ENCODE measurements at regions not wholly inside any gene's neighbourhood (a gene's known extent, or its start where the extent isn't known, plus 50 kb on each side); places are given as distances from the start of the nearest gene placed in this dataset.
A peak's percentile ranks its signal among the peaks of the same experiment; 100 is the strongest.

GRCh38 chr16:48487287-48487686 lies 102.1 kb upstream of the SIAH1 start:
- DNase-seq (ENCODE audit: extremely low read depth, low read depth) = no peak

GRCh38 chr16:48481772-48482171 lies 96.6 kb upstream of the SIAH1 start:
- DNase-seq (ENCODE audit: extremely low read depth, low read depth) = no peak

- DNase-seq (ENCODE audit: extremely low read depth, low read depth) = no peak
Measured at GRCh38 chr16:48481211-48481610, 96.0 kb upstream of the SIAH1 start.

- DNase-seq (ENCODE audit: extremely low read depth, low read depth) = peak; percentile 40
Measured at GRCh38 chr16:48479955-48480354, 94.7 kb upstream of the SIAH1 start.

- DNase-seq (ENCODE audit: extremely low read depth, low read depth) = no peak
Measured at GRCh38 chr16:48479329-48479728, 94.1 kb upstream of the SIAH1 start.

- no peak for DNase-seq (ENCODE audit: extremely low read depth, low read depth)
Measured at GRCh38 chr16:48478393-48478792, 93.2 kb upstream of the SIAH1 start.

- DNase-seq (ENCODE audit: extremely low read depth, low read depth) = no peak
Measured at GRCh38 chr16:48471435-48471834, 86.2 kb upstream of the SIAH1 start.

GRCh38 chr16:48462106-48462740 lies 77.0 kb upstream of the SIAH1 start:
- DNase-seq (ENCODE audit: extremely low read depth, low read depth) = peak; percentile 47

- DNase-seq (ENCODE audit: extremely low read depth, low read depth) = no peak
Measured at GRCh38 chr16:48459167-48459566, 74.0 kb upstream of the SIAH1 start.

GRCh38 chr16:48454051-48454450 lies 68.8 kb upstream of the SIAH1 start:
- no peak for DNase-seq (ENCODE audit: extremely low read depth, low read depth)

GRCh38 chr16:48452991-48453760 lies 68.0 kb upstream of the SIAH1 start:
- DNase-seq (ENCODE audit: extremely low read depth, low read depth) = no peak

- no peak for DNase-seq (ENCODE audit: extremely low read depth, low read depth)
Measured at GRCh38 chr16:48451323-48451722, 66.1 kb upstream of the SIAH1 start.

- DNase-seq (ENCODE audit: extremely low read depth, low read depth) = no peak
Measured at GRCh38 chr16:48450367-48450766, 65.2 kb upstream of the SIAH1 start.

GRCh38 chr16:48448841-48449481 lies 63.7 kb upstream of the SIAH1 start:
- no peak for DNase-seq (ENCODE audit: extremely low read depth, low read depth)

- DNase-seq (ENCODE audit: extremely low read depth, low read depth) = no peak
Measured at GRCh38 chr16:48447940-48448536, 62.8 kb upstream of the SIAH1 start.

GRCh38 chr16:48447428-48447827 lies 62.2 kb upstream of the SIAH1 start:
- no peak for DNase-seq (ENCODE audit: extremely low read depth, low read depth)

- DNase-seq (ENCODE audit: extremely low read depth, low read depth) = no peak
Measured at GRCh38 chr16:48446534-48446920, 61.3 kb upstream of the SIAH1 start.

GRCh38 chr16:48445782-48446533 lies 60.7 kb upstream of the SIAH1 start:
- DNase-seq (ENCODE audit: extremely low read depth, low read depth) = no peak

GRCh38 chr16:48444574-48444973 lies 59.4 kb upstream of the SIAH1 start:
- DNase-seq (ENCODE audit: extremely low read depth, low read depth) = peak; percentile 66

- no peak for DNase-seq (ENCODE audit: extremely low read depth, low read depth)
Measured at GRCh38 chr16:48442379-48442778, 57.2 kb upstream of the SIAH1 start.

GRCh38 chr16:48441863-48442279 lies 56.7 kb upstream of the SIAH1 start:
- DNase-seq (ENCODE audit: extremely low read depth, low read depth) = no peak
